SU-DHL-6 (cell line): ENCODE measurements at regions not wholly inside any gene's neighbourhood (a gene's known extent, or its start where the extent isn't known, plus 50 kb on each side); places are given as distances from the start of the nearest gene placed in this dataset.

Experiments
- EZH2phosphoT487 ChIP-seq: fragments of 200-600 bp; sonication (generic), shearing (Covaris generic); conservative IDR thresholded peaks from 2 replicates; pipeline ENCODE4 v1.6.1; 2018; ENCODE audit warnings: mild to moderate bottlenecking, antibody characterized with exemption, low read length, moderate library complexity, mixed read lengths
- TF ChIP-seq, protein P1 (sequence below): fragments of 200-600 bp; sonication (generic); IDR thresholded peaks from one replicate; pipeline ENCODE4 v1.5.1; 2017; ENCODE audit warnings: antibody characterized with exemption, mild to moderate bottlenecking, low read length, moderate library complexity; ENCODE audit not compliant: insufficient read depth, poor library complexity, severe bottlenecking

DNA sequence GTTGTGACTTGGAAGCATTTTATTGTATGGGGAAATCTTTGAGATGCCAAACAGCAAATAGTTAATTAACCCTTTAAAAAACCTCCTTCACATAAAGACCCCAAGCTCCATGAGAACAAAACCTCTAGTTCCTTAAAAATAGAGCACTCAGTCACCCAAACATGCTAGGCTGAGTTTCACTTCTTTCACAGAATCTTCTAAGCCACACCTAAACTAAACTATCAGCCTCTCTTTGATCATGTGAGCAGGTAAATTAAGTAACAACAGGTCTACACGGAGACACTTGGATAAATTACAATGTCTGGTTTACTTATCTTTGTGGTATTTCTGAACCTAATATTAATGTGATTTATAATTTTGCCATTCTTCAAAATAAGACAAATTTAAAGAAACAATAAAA lies 205.2 kb upstream of the MARCKS start:
- TF ChIP-seq, protein P1, sequence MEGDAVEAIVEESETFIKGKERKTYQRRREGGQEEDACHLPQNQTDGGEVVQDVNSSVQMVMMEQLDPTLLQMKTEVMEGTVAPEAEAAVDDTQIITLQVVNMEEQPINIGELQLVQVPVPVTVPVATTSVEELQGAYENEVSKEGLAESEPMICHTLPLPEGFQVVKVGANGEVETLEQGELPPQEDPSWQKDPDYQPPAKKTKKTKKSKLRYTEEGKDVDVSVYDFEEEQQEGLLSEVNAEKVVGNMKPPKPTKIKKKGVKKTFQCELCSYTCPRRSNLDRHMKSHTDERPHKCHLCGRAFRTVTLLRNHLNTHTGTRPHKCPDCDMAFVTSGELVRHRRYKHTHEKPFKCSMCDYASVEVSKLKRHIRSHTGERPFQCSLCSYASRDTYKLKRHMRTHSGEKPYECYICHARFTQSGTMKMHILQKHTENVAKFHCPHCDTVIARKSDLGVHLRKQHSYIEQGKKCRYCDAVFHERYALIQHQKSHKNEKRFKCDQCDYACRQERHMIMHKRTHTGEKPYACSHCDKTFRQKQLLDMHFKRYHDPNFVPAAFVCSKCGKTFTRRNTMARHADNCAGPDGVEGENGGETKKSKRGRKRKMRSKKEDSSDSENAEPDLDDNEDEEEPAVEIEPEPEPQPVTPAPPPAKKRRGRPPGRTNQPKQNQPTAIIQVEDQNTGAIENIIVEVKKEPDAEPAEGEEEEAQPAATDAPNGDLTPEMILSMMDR: no peak
- no peak for TF ChIP-seq EZH2phosphoT487
